Tibial artery (tissue), 4 donors: ENCODE measurements at regions not wholly inside any gene's neighbourhood (a gene's known extent, or its start where the extent isn't known, plus 50 kb on each side); places are given as distances from the start of the nearest gene placed in this dataset.

ENCODE experiments used
- DNase-seq, 2 donors: peaks; one replicate each; pipeline ENCODE4 v3.0.0-alpha.2; 2019
- H3K27ac ChIP-seq, 2 donors: fragments of 200-600 bp; sonication (generic) in 1 of 2; 1 replicate in 1 of 2; 2 replicates in 1 of 2; pipeline ENCODE4 v1.5.1; 2018 to 2019; ENCODE audit warnings: mild to moderate bottlenecking in 1 of 2
- H3K27me3 ChIP-seq, 2 donors: fragments of 200-600 bp; sonication (generic) in 1 of 2; one replicate each; pipeline versions ENCODE4 v1.5.1 to v1.6.0; 2016 to 2019
- H3K36me3 ChIP-seq, 3 donors: fragments of 200-600 bp; sonication (generic) in 2 of 3; one replicate each; pipeline ENCODE4 v1.5.1; 2016 to 2019; ENCODE audit warnings: mild to moderate bottlenecking in 2 of 3
- H3K4me1 ChIP-seq, 4 donors: fragments of 200-600 bp; sonication (generic) in 2 of 4; 1 replicate in 3 of 4; 2 replicates in 1 of 4; pipeline ENCODE4 v1.5.1; 2016 to 2019
- H3K4me3 ChIP-seq, 2 donors: fragments of 200-600 bp; sonication (generic) in 1 of 2; 1 replicate in 1 of 2; 2 replicates in 1 of 2; pipeline ENCODE4 v1.5.1; 2018 to 2019; ENCODE audit warnings: mild to moderate bottlenecking in 2 of 2
- H3K9me3 ChIP-seq, 3 donors: fragments of 200-600 bp; sonication (generic) in 1 of 3; one replicate each; pipeline ENCODE4 v1.5.1; 2016 to 2019
- CTCF ChIP-seq, 2 experiments: fragments of 200-600 bp in 1 of 2; fragments of 450-650 bp in 1 of 2; IDR thresholded peaks; one replicate each; pipeline ENCODE4 v1.5.1; 2017 to 2019; ENCODE audit warnings: antibody characterized with exemption in 2 of 2, mild to moderate bottlenecking in 1 of 2, moderate library complexity in 1 of 2
- intact Hi-C: fragments of 100-400 bp; cut with DNase I; formaldehyde crosslinking; loops from one replicate; pipeline ENCODE4 v1.15.0; 2023; ENCODE audit warnings: low total_unique reads

GRCh38 chr13:111421216-111421615 is 100.8 kb downstream of the TEX29 start:
- no peak for TF ChIP-seq CTCF (IDR thresholded peaks at IDR 0.05)
- intact Hi-C loops: no loop called here

GRCh38 chr13:111422348-111422747 is 101.9 kb downstream of the TEX29 start:
- Histone ChIP-seq H3K27me3 (peaks cover 0 to 13% of the 10 kb centered on the region in 2 donors), H3K27ac (no peak overlapping the region), H3K36me3 (no peaks in the 10 kb centered on the region), H3K9me3 (no peaks in the 10 kb centered on the region), H3K4me3 (no peak overlapping the region), H3K4me1 (no peaks in the 10 kb centered on the region)
- DNase-seq: no peak
- no peak for TF ChIP-seq CTCF (IDR thresholded peaks at IDR 0.05)
- intact Hi-C loops: no loop called here

More at GRCh38 chr13:111421216-111421615, 100.8 kb downstream of the TEX29 start:
- Histone ChIP-seq H3K4me3 (no peak overlapping the region), H3K27me3 (peaks cover 0 to 13% of the 10 kb centered on the region in 2 donors), H3K9me3 (no peaks in the 10 kb centered on the region), H3K4me1 (no peaks in the 10 kb centered on the region), H3K27ac (no peak overlapping the region), H3K36me3 (no peaks in the 10 kb centered on the region)
- DNase-seq: no peak

GRCh38 chr13:111423168-111423785 is 102.8 kb downstream of the TEX29 start:
- intact Hi-C loops: no loop called here
- no peak for DNase-seq
- Histone ChIP-seq H3K4me3 (no peak overlapping the region), H3K4me1 (no peaks in the 10 kb centered on the region), H3K27ac (no peak overlapping the region), H3K36me3 (no peaks in the 10 kb centered on the region), H3K9me3 (no peaks in the 10 kb centered on the region), H3K27me3 (peaks cover 0 to 10% of the 10 kb centered on the region in 2 donors)
- no peak for TF ChIP-seq CTCF (IDR thresholded peaks at IDR 0.05)

GRCh38 chr13:111424134-111424533 is 103.7 kb downstream of the TEX29 start:
- Histone ChIP-seq H3K4me1 (no peaks in the 10 kb centered on the region), H3K27me3 (peaks cover 0 to 11% of the 10 kb centered on the region in 2 donors), H3K4me3 (no peak overlapping the region), H3K27ac (no peak overlapping the region), H3K36me3 (no peaks in the 10 kb centered on the region), H3K9me3 (no peaks in the 10 kb centered on the region)
- intact Hi-C loops: no loop called here
- DNase-seq: no peak
- TF ChIP-seq CTCF (IDR thresholded peaks at IDR 0.05): no peak

GRCh38 chr13:111425326-111425725 is 104.9 kb downstream of the TEX29 start:
- H3K36me3 ChIP-seq: no peaks in the 10 kb centered on the region
- no peaks in the 10 kb centered on the region for H3K4me1 ChIP-seq
- H3K9me3 ChIP-seq: no peaks in the 10 kb centered on the region
- intact Hi-C loops: no loop called here
- H3K27ac ChIP-seq: no peak overlapping the region
- DNase-seq: no peak
- H3K27me3 ChIP-seq: peaks cover 0 to 14% of the 10 kb centered on the region in 2 donors
- H3K4me3 ChIP-seq: no peak overlapping the region
- no peak for TF ChIP-seq CTCF (IDR thresholded peaks at IDR 0.05)
